ENCODE measurements at regions not wholly inside any gene's neighbourhood (a gene's known extent, or its start where the extent isn't known, plus 50 kb on each side); places are given as distances from the start of the nearest gene placed in this dataset.

- Histone ChIP-seq H3K4me3 (ENCODE audit: extremely low read depth, insufficient read depth, low read length, poor library complexity, severe bottlenecking) (no peak overlapping the region), H3K4me1 (ENCODE audit: control insufficient read depth, insufficient read depth, low read length, poor library complexity, severe bottlenecking) (peaks cover 2% of the 10 kb centered on the region), H3K9me3 (ENCODE audit: control insufficient read depth, low read length) (no peaks in the 10 kb centered on the region), H3K27ac (ENCODE audit: low read depth, low read length, severe bottlenecking) (no peak overlapping the region), H3K36me3 (ENCODE audit: control insufficient read depth, insufficient read depth, low read length) (no peaks in the 10 kb centered on the region)
- WGBS, 2 experiments (ENCODE audit: insufficient coverage in 2 of 2): 76 to 79% methylated on average over 15 to 19 of the region's 19 CpGs
Measured at GRCh38 chr9:135241381-135242048, 154.0 kb downstream of the OLFM1 start.

- Histone ChIP-seq H3K4me3 (ENCODE audit: extremely low read depth, insufficient read depth, low read length, poor library complexity, severe bottlenecking) (no peak overlapping the region), H3K4me1 (ENCODE audit: control insufficient read depth, insufficient read depth, low read length, poor library complexity, severe bottlenecking) (peaks cover 2% of the 10 kb centered on the region), H3K9me3 (ENCODE audit: control insufficient read depth, low read length) (no peaks in the 10 kb centered on the region), H3K36me3 (ENCODE audit: control insufficient read depth, insufficient read depth, low read length) (no peaks in the 10 kb centered on the region), H3K27ac (ENCODE audit: low read depth, low read length, severe bottlenecking) (no peak overlapping the region)
- 78 to 86% methylated on average over 8 to 9 of the region's 9 CpGs for WGBS, 2 experiments (ENCODE audit: insufficient coverage in 2 of 2)
Measured at GRCh38 chr9:135242049-135242396, 154.6 kb downstream of the OLFM1 start.

- Histone ChIP-seq H3K36me3 (ENCODE audit: control insufficient read depth, insufficient read depth, low read length) (no peaks in the 10 kb centered on the region), H3K9me3 (ENCODE audit: control insufficient read depth, low read length) (no peaks in the 10 kb centered on the region), H3K27ac (ENCODE audit: low read depth, low read length, severe bottlenecking) (no peak overlapping the region), H3K4me3 (ENCODE audit: extremely low read depth, insufficient read depth, low read length, poor library complexity, severe bottlenecking) (no peak overlapping the region), H3K4me1 (ENCODE audit: control insufficient read depth, insufficient read depth, low read length, poor library complexity, severe bottlenecking) (peaks cover 2% of the 10 kb centered on the region)
- WGBS, 2 experiments (ENCODE audit: insufficient coverage in 2 of 2): 92 to 95% methylated on average over 8 to 9 of the region's 11 CpGs
Measured at GRCh38 chr9:135242406-135242805, 154.9 kb downstream of the OLFM1 start.

GRCh38 chr9:135243201-135244190, 156.0 kb downstream of the OLFM1 start:
- Histone ChIP-seq H3K36me3 (ENCODE audit: control insufficient read depth, insufficient read depth, low read length) (no peaks in the 10 kb centered on the region), H3K4me1 (ENCODE audit: control insufficient read depth, insufficient read depth, low read length, poor library complexity, severe bottlenecking) (peaks cover 2% of the 10 kb centered on the region), H3K4me3 (ENCODE audit: extremely low read depth, insufficient read depth, low read length, poor library complexity, severe bottlenecking) (no peak overlapping the region), H3K9me3 (ENCODE audit: control insufficient read depth, low read length) (no peaks in the 10 kb centered on the region), H3K27ac (ENCODE audit: low read depth, low read length, severe bottlenecking) (no peak overlapping the region)
- WGBS, 2 experiments (ENCODE audit: insufficient coverage in 2 of 2): 95 to 96% methylated on average over 26 to 28 of the region's 31 CpGs

- Histone ChIP-seq H3K4me1 (ENCODE audit: control insufficient read depth, insufficient read depth, low read length, poor library complexity, severe bottlenecking) (peaks cover 2% of the 10 kb centered on the region), H3K36me3 (ENCODE audit: control insufficient read depth, insufficient read depth, low read length) (no peaks in the 10 kb centered on the region), H3K4me3 (ENCODE audit: extremely low read depth, insufficient read depth, low read length, poor library complexity, severe bottlenecking) (no peak overlapping the region), H3K27ac (ENCODE audit: low read depth, low read length, severe bottlenecking) (no peak overlapping the region), H3K9me3 (ENCODE audit: control insufficient read depth, low read length) (no peaks in the 10 kb centered on the region)
- 93 to 97% methylated on average over 33 to 41 of the region's 42 CpGs for WGBS, 2 experiments (ENCODE audit: insufficient coverage in 2 of 2)
Measured at GRCh38 chr9:135244271-135245221, 157.1 kb downstream of the OLFM1 start.

- Histone ChIP-seq H3K4me3 (ENCODE audit: extremely low read depth, insufficient read depth, low read length, poor library complexity, severe bottlenecking) (no peak overlapping the region), H3K36me3 (ENCODE audit: control insufficient read depth, insufficient read depth, low read length) (no peaks in the 10 kb centered on the region), H3K27ac (ENCODE audit: low read depth, low read length, severe bottlenecking) (no peak overlapping the region), H3K9me3 (ENCODE audit: control insufficient read depth, low read length) (no peaks in the 10 kb centered on the region), H3K4me1 (ENCODE audit: control insufficient read depth, insufficient read depth, low read length, poor library complexity, severe bottlenecking) (peaks cover 2% of the 10 kb centered on the region)
- 91 to 97% methylated on average over 19 to 21 of the region's 22 CpGs for WGBS, 2 experiments (ENCODE audit: insufficient coverage in 2 of 2)
Measured at GRCh38 chr9:135245482-135246247, 158.2 kb downstream of the OLFM1 start.

GRCh38 chr9:135246248-135247205, 159.1 kb downstream of the OLFM1 start:
- H3K4me1 ChIP-seq (ENCODE audit: control insufficient read depth, insufficient read depth, low read length, poor library complexity, severe bottlenecking): peaks cover 5% of the 10 kb centered on the region
- 87 to 89% methylated on average over 19 to 22 of the region's 23 CpGs for WGBS, 2 experiments (ENCODE audit: insufficient coverage in 2 of 2)
- no peak overlapping the region for H3K27ac ChIP-seq (ENCODE audit: low read depth, low read length, severe bottlenecking)
- H3K36me3 ChIP-seq (ENCODE audit: control insufficient read depth, insufficient read depth, low read length): no peaks in the 10 kb centered on the region
- no peaks in the 10 kb centered on the region for H3K9me3 ChIP-seq (ENCODE audit: control insufficient read depth, low read length)
- no peak overlapping the region for H3K4me3 ChIP-seq (ENCODE audit: extremely low read depth, insufficient read depth, low read length, poor library complexity, severe bottlenecking)

- H3K4me1 ChIP-seq (ENCODE audit: control insufficient read depth, insufficient read depth, low read length, poor library complexity, severe bottlenecking): peaks cover 6% of the 10 kb centered on the region
- no peaks in the 10 kb centered on the region for H3K36me3 ChIP-seq (ENCODE audit: control insufficient read depth, insufficient read depth, low read length)
- 87 to 90% methylated on average over 22 to 27 of the region's 27 CpGs for WGBS, 2 experiments (ENCODE audit: insufficient coverage in 2 of 2)
- H3K9me3 ChIP-seq (ENCODE audit: control insufficient read depth, low read length): no peaks in the 10 kb centered on the region
- H3K4me3 ChIP-seq (ENCODE audit: extremely low read depth, insufficient read depth, low read length, poor library complexity, severe bottlenecking): no peak overlapping the region
- H3K27ac ChIP-seq (ENCODE audit: low read depth, low read length, severe bottlenecking): no peak overlapping the region
Measured at GRCh38 chr9:135247227-135247930, 159.9 kb downstream of the OLFM1 start.

- Histone ChIP-seq H3K36me3 (ENCODE audit: control insufficient read depth, insufficient read depth, low read length) (no peaks in the 10 kb centered on the region), H3K4me3 (ENCODE audit: extremely low read depth, insufficient read depth, low read length, poor library complexity, severe bottlenecking) (no peak overlapping the region), H3K27ac (ENCODE audit: low read depth, low read length, severe bottlenecking) (no peak overlapping the region), H3K4me1 (ENCODE audit: control insufficient read depth, insufficient read depth, low read length, poor library complexity, severe bottlenecking) (peaks cover 11% of the 10 kb centered on the region), H3K9me3 (ENCODE audit: control insufficient read depth, low read length) (no peaks in the 10 kb centered on the region)
- WGBS, 2 experiments (ENCODE audit: insufficient coverage in 2 of 2): 74 to 80% methylated on average over 7 to 8 of the region's 8 CpGs
Measured at GRCh38 chr9:135248111-135248510, 160.6 kb downstream of the OLFM1 start.
